AML-193 (cell line): ENCODE measurements at regions not wholly inside any gene's neighbourhood (a gene's known extent, or its start where the extent isn't known, plus 50 kb on each side); places are given as distances from the start of the nearest gene placed in this dataset.

Experiments used
- DNase-seq, 2 experiments: peaks; one replicate each; lab custom pipeline; 2025; lab: John Stamatoyannopoulos, UW

GRCh38 chr18:40875101-40875615 is 1079.9 kb upstream of the PIK3C3 start:
- no peak for DNase-seq

- DNase-seq = no peak
Measured at GRCh38 chr18:40874233-40874632, 1080.8 kb upstream of the PIK3C3 start.

DNA sequence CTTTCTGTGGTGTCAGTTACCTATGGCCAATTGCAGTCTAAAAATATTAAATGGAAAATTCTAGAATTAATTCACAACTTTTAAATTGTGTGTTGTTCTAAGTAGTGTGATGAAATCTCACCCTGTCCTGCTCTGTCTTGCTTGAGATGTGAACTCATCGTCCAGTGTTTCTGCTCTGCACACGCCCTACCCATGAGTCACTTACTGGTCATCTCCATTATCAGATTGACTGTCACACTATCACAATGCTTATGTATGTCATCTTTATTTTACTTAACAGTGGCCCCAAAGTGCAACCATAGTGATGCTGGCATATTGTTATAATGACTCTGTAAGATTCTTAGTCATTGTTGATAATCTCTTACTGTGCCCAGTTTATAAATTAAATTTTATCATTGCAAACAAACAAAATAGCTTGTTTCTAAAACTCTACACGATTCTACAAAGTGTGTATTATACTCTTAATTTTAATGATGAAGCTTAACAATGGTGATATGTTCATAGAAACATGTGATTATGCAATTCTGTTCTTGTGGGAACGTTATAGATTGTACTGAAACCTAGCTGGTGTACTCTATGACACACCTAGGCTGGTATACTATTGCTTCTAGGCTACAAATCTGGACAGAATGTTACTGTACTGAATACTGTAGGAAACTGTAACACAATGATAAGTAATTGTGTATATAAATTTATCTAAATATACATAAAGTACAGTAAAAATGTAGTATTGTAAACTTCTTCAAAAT is 1086.8 kb upstream of the PIK3C3 start:
- DNase-seq = no peak

DNA sequence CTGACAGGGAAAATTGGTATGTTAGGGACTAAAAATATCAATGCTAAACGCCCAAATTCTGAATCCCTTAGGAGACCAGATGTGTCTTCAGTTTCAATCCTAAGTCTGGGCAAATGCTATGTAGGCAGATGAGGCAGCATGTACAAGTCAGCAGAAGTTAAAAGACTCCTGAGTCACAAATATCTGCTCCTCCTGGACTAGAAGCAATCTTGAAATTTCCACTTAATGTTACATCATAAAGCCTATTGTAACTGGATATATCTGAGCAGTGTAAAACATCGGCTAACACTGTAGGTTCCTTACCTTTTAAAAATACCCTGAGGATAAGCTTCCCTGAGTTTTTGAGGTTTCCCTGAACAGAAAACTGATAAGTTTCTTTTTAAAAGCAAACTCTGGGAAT is 1087.6 kb upstream of the PIK3C3 start:
- no peak for DNase-seq

GRCh38 chr18:40866968-40867367 is 1088.1 kb upstream of the PIK3C3 start:
- DNase-seq = no peak

GRCh38 chr18:40866013-40866645 is 1088.9 kb upstream of the PIK3C3 start:
- DNase-seq = no peak

DNA sequence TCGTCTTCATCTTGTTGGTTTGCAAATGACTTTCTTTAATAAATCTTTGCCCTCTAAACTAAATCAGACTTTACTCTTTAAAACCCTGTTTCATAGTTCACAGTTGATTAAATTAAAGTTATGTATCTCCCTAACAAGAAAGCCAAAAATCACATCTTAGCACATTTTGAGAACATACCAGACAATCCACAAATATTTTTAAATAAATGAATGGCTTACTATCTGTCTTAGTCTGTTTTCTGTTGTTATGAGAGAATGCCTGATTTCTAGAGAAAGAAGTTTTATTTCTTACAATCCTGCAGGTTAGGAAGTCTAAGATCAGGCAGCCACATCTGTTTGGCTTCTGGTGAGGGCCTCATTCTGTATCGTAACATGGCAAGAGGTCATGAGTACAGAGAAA is 1090.2 kb upstream of the PIK3C3 start:
- DNase-seq = no peak

DNA sequence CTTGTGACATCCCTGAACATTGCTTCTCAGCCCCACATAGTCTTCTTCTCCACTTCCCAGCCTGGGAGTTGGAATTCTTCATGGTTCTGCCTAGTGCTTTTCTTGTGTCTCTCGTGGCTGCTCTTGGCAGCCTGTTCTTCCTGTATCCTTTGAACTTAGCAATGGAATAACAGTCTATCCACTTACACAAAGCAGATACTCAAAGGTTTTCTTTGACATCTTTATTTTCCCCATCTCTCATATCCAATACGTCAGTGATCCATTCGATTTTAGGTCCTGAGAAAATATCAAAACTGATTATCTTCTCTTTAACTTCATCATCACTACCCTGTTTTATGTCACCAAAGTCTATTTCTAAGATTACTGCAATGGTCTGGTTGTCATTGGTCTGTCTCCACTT is 1091.2 kb upstream of the PIK3C3 start:
- DNase-seq = no peak

DNA sequence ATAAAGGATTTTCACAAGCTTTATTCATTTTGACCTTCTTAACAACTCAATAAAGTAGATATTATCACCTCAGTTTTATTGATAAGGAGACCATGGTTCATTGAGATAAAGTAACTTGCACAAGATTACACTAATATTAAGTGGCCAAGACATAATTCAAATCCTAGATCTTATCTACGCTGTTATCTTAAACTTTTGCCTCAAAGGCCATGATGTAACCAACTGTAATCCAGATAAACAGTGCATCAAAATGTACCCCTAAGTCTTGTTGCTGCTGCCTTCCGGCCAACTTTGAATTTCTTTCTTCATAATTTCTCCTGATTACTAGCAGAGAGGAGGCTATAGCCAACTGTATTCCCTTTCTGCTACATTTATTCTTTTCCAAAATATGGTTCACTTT is 1094.8 kb upstream of the PIK3C3 start:
- no peak for DNase-seq

- no peak for DNase-seq
Measured at GRCh38 chr18:40855661-40856060, 1099.4 kb upstream of the PIK3C3 start.

GRCh38 chr18:40852406-40852805 is 1102.6 kb upstream of the PIK3C3 start:
- no peak for DNase-seq

DNA sequence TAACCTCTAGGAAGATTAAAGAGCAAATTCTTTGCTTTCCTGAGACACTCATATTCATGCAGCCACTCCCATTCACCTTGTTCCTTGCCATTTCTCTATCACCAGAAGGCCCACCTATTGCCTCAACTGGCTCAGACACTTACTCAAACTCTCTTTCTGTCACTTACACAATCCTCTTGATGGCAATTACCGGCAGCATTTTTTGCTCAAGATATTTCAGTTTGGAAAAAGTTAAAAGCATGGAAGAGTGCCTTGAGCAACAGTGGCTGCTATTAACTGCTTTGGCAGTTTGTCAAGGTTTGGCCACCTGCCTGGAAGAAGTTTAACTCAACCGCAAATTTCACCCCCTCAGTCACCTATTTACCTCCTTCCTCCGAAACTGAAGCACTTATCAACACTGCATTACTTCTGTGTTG is 1104.0 kb upstream of the PIK3C3 start:
- no peak for DNase-seq

DNA sequence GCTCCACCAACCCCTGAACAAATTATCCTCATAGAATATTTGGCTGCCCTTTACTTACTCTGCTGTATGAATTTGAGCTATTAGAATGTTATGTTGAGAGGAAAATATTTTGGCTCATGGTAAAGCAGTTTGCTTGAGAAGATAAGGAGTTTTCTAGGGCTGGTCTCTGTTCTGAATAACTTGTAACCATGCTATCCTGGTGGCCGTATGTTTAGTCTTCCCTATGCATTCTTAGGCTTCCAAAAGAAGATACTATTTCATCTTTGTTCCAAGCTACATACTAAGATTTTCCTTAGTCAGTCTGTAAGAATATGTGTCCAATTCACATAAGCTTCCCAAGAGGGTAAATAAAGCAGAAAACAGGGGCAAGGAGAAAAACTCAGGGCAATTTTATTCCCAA is 1105.1 kb upstream of the PIK3C3 start:
- DNase-seq = no peak

DNA sequence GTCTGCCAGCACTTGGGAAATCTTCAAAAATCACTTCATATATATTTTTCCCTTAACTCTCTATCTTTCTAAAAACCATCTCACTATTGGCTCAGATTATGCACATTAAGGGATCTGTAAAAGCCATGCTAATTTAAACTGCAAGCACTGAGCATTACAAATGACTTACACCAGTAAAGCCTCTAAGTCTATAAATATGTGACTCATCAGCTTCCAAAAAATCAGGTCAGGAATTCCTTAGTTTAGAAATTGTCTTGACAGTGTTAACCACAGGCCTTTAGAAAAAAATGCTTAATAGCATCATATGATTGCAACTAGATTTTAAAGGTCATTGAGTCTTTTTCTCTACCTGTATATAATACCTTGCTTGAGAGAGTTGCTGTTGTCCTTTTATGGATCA is 1113.6 kb upstream of the PIK3C3 start:
- no peak for DNase-seq

DNA sequence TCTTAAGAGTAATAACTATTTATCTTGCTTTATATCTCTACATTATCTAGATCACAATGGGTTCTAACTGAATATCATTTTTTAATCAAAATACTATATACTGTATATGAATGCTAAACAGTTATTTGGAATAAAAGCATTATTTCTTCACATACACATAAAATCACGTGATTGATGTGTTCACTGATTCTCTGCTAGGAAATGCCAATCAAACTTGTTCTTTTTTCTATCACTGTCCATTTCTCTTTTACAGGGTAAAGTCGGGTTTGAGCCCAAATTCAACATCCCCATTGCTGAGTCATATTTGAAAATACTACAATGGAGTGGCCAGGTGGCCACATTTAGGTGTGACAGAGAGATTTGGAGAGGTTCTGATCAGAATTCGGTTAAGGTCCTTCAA is 1114.0 kb upstream of the PIK3C3 start:
- DNase-seq = no peak

DNA sequence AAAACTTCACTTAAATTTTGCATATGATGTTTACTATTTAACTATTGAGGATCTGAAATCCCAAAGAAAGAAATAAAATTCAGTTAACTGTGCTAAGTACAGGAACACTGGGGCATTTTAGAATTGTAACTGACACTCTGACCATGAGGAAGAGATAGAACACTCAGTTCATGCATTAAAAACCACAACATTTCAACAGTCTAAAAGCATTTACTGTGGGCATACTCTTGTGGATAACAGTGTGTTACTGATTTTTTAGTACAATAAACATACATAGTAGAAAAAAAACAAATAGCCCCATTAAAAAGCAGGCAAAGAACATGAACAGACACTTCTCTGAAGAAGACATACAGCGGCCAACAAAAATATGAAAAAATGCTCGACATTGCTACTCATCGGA is 1122.7 kb upstream of the PIK3C3 start:
- DNase-seq = no peak

GRCh38 chr18:40824291-40824690 is 1130.7 kb upstream of the PIK3C3 start:
- no peak for DNase-seq

DNA sequence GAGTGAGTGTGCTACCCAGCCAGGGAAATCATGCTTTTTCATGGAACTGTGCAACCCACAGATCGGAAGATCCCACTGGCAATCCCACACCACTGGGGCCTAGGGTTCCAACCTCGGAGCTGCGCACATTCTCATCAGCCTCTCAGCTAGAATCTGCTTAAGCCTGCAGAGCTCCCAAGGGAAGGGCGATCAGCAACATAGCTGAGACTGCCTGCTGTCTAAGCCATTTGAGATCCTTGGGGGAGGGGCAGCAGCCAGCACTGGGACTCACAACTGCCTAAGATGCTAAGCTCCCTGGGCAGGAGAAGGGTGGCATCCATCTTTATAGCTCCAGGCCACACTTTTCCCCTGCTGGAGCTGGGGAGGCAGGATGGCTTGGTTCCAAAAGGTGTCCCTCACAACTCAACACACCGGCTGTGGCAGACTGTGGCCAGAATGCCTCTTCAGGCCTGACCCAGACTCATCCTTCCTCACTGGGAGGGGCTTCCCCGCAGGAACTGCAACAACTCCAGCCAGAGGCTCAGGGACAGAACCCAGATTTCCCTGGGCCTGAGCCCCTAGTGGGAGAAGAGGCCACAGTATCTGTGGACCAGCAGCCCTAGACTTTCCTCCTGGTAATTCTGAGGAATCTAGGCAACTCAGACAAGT is 1133.3 kb upstream of the PIK3C3 start:
- DNase-seq = no peak

- DNase-seq = no peak
Measured at GRCh38 chr18:40812981-40813515, 1142.0 kb upstream of the PIK3C3 start.

DNA sequence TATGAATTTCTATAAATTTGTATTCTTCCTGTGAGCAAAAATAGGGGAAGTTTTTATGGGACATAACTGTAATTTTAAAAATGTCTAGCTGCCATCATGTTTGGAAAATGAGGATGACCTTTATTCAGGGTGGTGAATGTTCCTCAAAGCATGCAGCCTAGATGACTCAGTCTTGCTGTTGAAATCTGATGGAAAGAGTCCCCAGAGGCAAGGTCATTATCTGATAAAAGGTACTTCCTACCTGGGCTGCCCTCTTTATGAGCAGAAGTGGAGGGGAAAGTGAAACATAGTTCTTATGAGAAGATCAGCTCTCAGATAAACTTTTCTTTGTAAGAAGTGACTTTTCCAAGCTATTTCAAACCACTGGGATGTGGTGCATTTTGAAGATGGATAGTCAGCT is 1144.7 kb upstream of the PIK3C3 start:
- no peak for DNase-seq

DNA sequence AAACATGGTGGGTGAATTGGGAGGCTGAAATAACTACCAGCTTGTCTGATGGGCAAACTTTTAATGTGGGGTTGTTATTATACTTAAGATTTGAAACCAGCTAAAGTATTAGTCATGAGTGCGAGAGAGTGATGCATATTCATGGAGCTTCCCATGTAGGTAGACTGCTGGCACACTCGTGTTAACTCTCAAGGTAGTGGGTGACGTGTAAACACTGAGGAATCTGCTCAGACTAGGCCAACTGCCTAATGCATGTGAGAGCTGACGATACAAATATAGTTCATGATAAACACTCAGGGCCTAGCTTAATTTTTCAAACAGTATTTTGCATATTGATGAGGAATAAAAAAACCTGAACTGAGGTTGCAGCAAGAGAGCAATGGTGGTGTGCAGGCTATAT is 1165.7 kb upstream of the PIK3C3 start:
- no peak for DNase-seq

- no peak for DNase-seq
Measured at GRCh38 chr18:40782453-40783130, 1172.4 kb upstream of the PIK3C3 start.
